HG02885 (cell line): ENCODE measurements at regions not wholly inside any gene's neighbourhood (a gene's known extent, or its start where the extent isn't known, plus 50 kb on each side); places are given as distances from the start of the nearest gene placed in this dataset.
"Not testable (repeated sequence)": the region's sequence is repeated elsewhere in the genome, so short reads cannot be mapped to it uniquely, and the experiment has no call there.

Source experiments
- ATAC-seq: cut with Tn5 transposase; IDR thresholded peaks from one replicate; pipeline ENCODE4 v1.9.1; 2021; ENCODE audit warnings: mild to moderate bottlenecking; ENCODE audit not compliant: unreplicated experiment, poor library complexity

DNA sequence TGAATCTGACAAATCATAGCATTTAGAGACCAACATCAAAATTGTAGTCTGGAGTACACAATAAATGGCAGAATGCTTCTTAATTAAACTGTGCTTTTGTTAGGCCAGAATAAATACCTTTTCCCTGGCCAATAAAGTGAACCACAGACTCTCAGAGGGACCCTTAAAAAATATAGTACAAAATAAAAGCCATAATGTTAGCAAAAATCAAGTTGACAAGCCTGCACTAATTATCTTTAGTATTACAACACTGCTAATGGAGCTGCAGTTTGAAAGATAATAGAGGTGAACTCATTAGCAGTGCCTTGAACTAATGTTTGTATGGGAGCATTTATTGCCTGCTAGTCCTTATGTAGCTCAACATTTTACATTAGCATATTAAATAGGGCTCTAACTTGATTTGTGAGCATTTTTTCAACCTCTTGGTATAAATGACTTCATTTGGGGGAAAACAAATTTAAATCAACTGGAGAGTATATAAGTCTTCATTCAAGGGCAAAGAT is 801.3 kb downstream of the EPHA3 start:
- no peak for ATAC-seq

DNA sequence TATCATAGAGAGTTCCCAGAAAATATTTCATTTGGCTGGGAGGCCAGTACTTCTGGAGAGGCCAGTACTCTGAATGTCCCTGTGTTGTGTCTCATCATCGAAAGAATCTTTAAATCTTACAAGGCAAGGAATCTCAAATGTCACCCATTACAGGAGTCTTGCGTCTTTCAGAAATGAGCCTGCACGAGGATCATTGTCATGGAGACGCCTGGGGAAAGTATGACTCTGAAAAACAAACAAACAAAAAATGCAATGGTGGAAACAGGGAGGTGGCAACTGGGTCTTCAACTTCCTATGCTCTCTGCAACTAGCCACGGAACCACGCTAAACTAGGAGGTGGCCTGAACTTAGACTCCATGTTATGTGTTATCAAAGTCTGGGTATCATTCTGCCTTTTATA is 804.6 kb downstream of the EPHA3 start:
- ATAC-seq = no peak

DNA sequence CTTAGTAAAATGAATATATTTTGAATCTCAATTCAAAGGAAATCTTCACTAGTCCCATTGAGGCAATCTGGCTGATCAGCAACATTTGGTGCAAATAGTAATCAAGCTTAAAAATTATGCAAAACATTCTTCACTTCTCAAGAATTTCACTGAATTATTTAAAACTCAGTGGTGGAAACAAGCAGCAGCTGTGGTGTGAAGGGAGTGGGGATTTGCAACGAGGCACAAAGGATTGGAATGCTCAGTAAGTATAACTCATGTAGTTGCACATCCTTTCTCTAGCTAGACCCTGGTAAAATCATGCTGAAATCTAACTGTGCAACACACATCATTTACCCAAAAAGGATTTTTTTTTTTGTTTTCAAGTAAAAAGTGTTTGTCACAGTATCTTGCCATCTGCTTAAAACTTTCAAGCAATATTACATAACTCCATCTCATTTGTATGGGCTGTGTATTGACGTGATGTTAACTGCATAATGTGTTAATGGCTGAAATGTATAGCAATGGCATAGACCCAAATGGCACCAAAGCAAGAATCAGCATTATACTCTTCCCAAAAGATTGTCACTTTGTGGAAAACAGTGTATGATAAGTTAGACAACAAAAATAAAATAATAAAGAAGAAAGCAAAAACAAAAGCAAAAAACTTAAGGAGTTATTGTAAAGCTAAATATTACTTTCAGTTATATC is 816.6 kb downstream of the EPHA3 start:
- no peak for ATAC-seq

DNA sequence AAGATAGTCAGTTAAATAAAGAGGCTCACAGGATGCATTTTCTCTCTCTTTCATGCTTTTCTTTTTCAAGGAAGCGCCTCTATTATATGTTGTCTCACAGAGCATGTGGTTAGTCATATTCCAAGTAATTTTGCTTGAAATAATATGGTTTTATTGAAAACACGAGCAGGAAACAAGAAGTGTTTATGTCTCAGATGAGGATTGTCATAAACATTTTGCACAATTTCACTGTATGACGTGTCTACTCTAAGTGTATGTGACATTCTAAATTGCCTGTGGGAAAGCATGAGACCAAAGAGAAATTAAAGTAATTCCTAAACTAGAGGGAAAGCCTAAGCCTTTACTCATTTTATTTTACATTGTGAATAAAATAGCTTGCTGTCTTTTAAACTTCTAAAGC is 818.6 kb downstream of the EPHA3 start:
- ATAC-seq = no peak

DNA sequence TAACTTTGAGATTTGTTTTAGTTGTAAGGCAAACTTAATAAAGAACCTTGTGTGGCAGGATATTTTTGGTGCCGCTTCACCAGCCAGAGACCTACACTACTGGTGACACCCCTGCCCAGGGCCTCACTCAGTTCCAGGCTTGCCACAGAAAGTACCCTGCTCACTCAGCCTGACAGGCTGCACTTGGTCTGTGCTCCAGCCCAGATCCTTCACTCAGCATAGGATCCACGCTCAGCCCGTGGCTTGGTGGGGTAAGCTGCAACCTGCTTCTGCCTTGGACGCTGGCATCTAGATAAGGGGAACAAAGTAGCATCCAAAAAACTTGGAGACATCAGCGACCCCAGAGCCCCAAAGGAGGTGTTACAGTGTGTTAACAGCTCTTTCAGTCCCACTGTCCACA is 825.5 kb downstream of the EPHA3 start:
- ATAC-seq = no peak

GRCh38 chr3:89944461-89944860 is 837.0 kb downstream of the EPHA3 start:
- ATAC-seq = not testable (repeated sequence)

GRCh38 chr3:89946884-89947283 is 839.5 kb downstream of the EPHA3 start:
- no peak for ATAC-seq

DNA sequence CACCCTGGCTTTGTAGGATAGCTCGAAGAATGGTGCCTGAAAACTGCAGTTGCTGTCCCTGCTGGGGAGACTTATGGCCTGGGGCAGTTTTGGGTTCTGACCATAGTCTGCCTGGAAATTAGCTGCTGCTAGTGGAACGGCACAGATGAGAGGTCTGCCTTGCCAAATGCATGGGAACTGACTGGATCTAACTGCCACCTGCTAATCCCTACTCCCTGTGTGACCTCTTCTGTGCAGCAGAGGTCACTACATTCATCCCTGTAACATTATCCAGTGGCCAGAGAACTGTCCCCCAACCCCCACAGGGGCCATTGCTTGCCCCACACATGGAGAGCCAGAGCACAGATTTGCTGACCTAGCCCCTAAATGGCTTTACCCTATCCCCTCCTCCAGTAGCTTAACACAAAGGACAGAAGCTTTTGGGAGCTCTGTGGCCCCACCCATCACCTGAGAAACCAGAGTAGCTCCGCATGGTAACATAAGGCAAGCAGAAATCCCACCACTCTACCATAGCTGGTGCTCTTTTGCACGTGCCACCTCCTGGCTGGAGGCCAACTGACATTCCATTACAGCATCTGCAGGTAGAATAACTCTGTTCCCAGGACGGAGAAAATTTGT is 840.0 kb downstream of the EPHA3 start:
- ATAC-seq = no peak

- no peak for ATAC-seq
Measured at GRCh38 chr3:89948008-89948407, 840.6 kb downstream of the EPHA3 start.

DNA sequence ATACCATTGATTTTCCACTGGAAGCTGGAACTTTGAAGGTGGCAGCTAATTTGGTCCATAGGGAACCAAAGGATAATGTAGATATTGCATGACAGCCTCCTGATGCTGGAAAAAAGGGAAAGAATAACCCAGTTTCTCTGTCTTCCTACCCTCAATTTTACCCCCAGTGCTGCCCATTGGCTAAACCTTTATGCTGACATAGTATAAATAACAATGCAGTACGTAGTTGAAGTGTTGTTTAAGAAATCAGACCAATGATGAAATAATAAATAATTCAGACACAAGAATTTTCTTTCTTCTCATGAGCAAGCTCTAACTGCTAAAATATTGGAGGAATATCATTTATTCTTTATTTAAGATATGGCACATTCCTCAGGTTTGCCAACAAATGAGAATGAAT is 843.4 kb downstream of the EPHA3 start:
- no peak for ATAC-seq

- no peak for ATAC-seq
Measured at GRCh38 chr3:89954137-89954536, 846.7 kb downstream of the EPHA3 start.

DNA sequence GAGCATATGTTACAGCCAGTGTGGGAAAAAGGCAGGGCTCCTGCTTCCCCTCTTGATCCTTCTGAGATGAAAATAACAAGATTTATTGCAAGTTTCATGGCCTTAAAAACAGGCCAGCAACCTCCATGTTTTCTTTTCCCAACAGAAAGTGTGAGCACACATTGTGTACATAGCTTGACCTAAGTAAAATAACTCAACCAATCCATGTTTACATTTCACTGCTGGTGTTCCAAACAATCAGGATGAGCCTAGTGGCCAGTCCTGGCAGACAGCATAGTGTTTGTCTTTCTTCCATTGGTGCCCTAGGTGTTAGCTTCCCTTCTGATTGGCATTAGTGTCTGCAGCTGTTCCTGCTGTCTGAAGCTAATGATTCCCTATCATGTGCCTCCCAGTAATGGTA is 847.7 kb downstream of the EPHA3 start:
- ATAC-seq = no peak

DNA sequence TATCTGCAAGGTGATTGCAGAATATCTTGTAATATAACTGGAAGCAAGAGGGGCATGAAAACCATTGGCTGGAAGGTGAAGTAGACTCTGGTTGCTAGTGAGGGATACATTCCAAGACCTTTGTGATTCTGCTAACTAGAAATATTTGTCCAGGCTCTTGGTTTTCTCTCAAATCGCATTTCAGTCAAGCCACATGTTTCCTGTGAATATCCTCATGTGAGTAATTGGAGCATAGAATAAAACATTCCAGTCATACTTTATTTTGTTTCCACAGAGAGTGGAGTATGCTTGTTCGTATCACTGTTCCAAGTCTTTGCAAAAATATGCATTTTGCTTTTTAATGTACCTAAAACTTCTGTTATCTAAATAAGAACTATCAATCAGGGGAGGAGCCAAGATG is 850.0 kb downstream of the EPHA3 start:
- ATAC-seq = no peak

DNA sequence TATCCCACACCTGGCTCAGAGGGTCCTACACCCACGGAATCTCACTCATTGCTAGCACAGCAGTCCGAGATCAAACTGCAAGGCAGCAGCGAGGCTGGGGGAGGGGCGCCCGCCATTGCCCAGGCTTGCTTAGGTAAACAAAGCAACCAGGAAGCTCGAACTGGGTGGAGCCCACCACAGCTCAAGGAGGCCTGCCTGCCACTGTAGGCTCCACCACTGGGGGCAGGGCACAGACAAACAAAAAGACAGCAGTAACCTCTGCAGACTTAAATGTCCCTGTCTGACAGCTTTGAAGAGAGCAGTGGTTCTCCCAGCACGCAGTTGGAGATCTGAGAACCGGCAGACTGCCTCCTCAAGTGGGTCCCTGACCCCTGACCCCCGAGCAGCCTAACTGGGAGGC is 850.7 kb downstream of the EPHA3 start:
- ATAC-seq = not testable (repeated sequence)

DNA sequence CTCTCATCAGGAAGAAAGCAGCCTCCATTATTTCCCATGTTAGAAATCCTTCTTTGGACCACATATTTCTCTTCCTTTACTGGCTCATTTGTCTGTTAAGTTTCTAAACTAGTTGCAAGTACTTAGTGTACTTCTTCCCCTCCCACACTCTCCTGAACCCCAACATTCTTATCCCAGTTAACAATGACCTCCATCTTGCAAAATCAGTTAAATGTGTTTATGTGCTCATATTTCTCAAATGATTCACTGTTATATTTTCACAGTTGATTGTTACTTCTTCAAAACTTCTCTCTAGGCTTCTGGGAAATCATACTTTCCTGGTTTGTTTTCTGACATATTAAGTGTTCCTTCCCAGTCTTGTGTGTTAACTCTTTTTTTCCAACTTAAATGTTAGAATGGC is 856.9 kb downstream of the EPHA3 start:
- no peak for ATAC-seq

GRCh38 chr3:89966877-89967665 is 859.6 kb downstream of the EPHA3 start:
- no peak for ATAC-seq

DNA sequence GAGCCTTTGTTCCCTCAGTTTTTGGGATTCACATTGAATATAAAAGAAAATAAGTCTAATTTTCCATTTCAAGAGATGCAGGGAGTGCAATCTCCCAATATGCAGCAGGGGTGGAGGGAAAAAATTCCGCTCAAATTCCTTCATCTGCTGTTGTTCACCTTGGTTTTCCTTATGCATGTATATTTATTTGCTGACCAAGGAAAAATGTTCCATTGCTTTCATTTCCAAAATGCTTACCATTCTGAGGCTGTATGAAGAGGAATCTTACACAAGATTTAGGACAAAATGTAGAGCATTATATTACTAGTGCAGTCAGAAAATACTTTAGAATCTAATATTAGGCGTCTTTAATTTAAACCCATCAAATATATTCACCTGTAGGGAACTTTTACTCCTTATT is 863.9 kb downstream of the EPHA3 start:
- ATAC-seq = no peak

DNA sequence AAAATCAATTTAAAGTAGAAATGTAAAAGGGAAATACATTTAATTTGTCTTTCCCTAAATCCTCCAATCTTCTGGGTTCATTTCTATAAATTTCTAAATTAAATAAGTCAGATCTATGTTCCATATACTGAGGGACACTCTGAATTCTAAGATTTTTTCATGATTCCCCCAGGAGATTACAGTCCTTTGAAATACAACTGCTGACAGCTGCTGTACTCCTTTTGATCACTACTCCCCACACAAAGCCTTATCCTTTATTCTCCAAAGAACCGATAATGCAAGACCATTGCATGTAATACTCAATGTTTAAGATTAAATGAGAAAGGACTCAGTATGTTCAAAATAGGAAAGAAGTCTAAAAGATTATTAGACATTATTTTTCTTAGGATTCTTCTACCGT is 865.7 kb downstream of the EPHA3 start:
- no peak for ATAC-seq

GRCh38 chr3:89974903-89975519 is 867.6 kb downstream of the EPHA3 start:
- no peak for ATAC-seq

DNA sequence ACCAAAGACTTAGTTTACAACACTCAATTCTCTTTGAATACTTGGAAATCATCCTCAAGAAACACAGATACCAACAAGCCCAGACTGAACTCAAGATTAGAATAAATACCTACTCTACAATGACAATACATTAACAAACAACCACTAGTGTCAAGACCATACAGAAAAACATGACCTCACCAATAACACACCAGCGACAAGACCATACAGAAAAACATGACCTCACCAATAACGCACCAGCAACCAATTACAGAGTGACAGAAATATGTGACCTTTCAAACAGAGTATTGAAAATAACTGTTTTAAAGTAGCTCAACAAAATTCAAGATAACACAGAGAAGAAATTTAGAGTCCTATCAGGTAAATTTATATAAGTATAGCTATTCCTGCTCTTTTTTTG is 876.0 kb downstream of the EPHA3 start:
- no peak for ATAC-seq

GRCh38 chr3:90005281-90005847 is 897.9 kb downstream of the EPHA3 start:
- ATAC-seq = no peak
